ENCODE measurements at regions not wholly inside any gene's neighbourhood (a gene's known extent, or its start where the extent isn't known, plus 50 kb on each side); places are given as distances from the start of the nearest gene placed in this dataset.
"Not testable (repeated sequence)": the region's sequence is repeated elsewhere in the genome, so short reads cannot be mapped to it uniquely, and the experiment has no call there.

- not testable (repeated sequence) for TF ChIP-seq POLR2A (IDR thresholded peaks at IDR 0.05; ENCODE audit: low read depth, low read length); POLR2AphosphoS5 (IDR thresholded peaks at IDR 0.05; ENCODE audit: low read depth, low read length); TAF1 (IDR thresholded peaks at IDR 0.05; ENCODE audit: low read depth, low read length); PAX5 (IDR thresholded peaks at IDR 0.05; ENCODE audit: insufficient read depth, low read length, severe bottlenecking); SPI1 (IDR thresholded peaks at IDR 0.05; ENCODE audit: low read depth, low read length); POU2F2 (IDR thresholded peaks at IDR 0.05; ENCODE audit: low read depth, low read length)
Observed at GRCh38 chr14:106334428-106335109, 808.2 kb downstream of the TMEM121 start.
